ENCODE measurements at regions not wholly inside any gene's neighbourhood (a gene's known extent, or its start where the extent isn't known, plus 50 kb on each side); places are given as distances from the start of the nearest gene placed in this dataset.

DNA sequence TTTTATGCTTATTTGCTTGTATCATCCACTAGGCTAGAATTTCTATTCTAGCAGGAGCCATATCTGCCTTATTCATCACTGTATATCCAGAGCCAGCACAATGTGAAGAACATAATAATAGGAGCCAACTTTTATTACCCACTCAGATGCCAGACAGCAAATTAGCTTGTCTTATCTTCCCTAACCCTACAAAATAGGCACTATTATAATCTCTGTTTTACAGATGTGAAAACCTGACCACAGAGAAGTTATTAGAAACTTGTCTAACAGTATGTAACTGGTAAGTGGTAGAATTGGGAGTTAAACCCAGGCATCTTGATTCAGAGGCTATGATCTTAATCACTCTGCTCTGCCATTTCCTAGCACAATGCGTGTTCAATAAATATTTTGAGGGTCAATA is 579.5 kb downstream of the CAAP1 start:
- TF ChIP-seq, protein P1, sequence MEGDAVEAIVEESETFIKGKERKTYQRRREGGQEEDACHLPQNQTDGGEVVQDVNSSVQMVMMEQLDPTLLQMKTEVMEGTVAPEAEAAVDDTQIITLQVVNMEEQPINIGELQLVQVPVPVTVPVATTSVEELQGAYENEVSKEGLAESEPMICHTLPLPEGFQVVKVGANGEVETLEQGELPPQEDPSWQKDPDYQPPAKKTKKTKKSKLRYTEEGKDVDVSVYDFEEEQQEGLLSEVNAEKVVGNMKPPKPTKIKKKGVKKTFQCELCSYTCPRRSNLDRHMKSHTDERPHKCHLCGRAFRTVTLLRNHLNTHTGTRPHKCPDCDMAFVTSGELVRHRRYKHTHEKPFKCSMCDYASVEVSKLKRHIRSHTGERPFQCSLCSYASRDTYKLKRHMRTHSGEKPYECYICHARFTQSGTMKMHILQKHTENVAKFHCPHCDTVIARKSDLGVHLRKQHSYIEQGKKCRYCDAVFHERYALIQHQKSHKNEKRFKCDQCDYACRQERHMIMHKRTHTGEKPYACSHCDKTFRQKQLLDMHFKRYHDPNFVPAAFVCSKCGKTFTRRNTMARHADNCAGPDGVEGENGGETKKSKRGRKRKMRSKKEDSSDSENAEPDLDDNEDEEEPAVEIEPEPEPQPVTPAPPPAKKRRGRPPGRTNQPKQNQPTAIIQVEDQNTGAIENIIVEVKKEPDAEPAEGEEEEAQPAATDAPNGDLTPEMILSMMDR (IDR thresholded peaks at IDR 0.05; ENCODE audit: low read depth, low read length, poor library complexity, severe bottlenecking) = no peak
- no peak for TF ChIP-seq EZH2phosphoT487 (IDR thresholded peaks at IDR 0.05; ENCODE audit: borderline replicate concordance, low read length)
